ENCODE measurements at regions not wholly inside any gene's neighbourhood (a gene's known extent, or its start where the extent isn't known, plus 50 kb on each side); places are given as distances from the start of the nearest gene placed in this dataset.

- TF ChIP-seq MAX (IDR thresholded peaks at IDR 0.05; ENCODE audit: low read depth, low read length): no peak
- TF ChIP-seq NR2C2 (IDR thresholded peaks at IDR 0.05; ENCODE audit: borderline replicate concordance, control insufficient read depth, insufficient read length, low read depth): no peak
- no peak for TF ChIP-seq ZNF592 (IDR thresholded peaks at IDR 0.05)
- no peak for TF ChIP-seq RAD21 (IDR thresholded peaks at IDR 0.05; ENCODE audit: insufficient read depth, low read depth, low read length)
- no peak for TF ChIP-seq EZH2 (IDR thresholded peaks at IDR 0.05; ENCODE audit: borderline replicate concordance, control insufficient read depth, low read depth, low read length)
- no peak for TF ChIP-seq ATF3 (IDR thresholded peaks at IDR 0.05; ENCODE audit: borderline replicate concordance, extremely low read depth, low read depth, low read length)
- no peak for TF ChIP-seq EP300 (IDR thresholded peaks at IDR 0.05; ENCODE audit: borderline replicate concordance in 1 of 2, control insufficient read depth in 1 of 2, low read depth in 2 of 2, low read length in 2 of 2)
Observed at GRCh38 chr2:12819721-12820120, 103.0 kb downstream of the TRIB2 start.
